HG03354 (cell line): ENCODE measurements at regions not wholly inside any gene's neighbourhood (a gene's known extent, or its start where the extent isn't known, plus 50 kb on each side); places are given as distances from the start of the nearest gene placed in this dataset.
"Not testable (repeated sequence)": the region's sequence is repeated elsewhere in the genome, so short reads cannot be mapped to it uniquely, and the experiment has no call there.

Experiments used
- ATAC-seq: cut with Tn5 transposase; IDR thresholded peaks from one replicate; pipeline ENCODE4 v1.9.1; 2021; ENCODE audit warnings: mild to moderate bottlenecking; ENCODE audit not compliant: unreplicated experiment, poor library complexity, severe bottlenecking

- ATAC-seq = no peak
Observed at GRCh38 chr4:18171896-18172295, 150.3 kb upstream of the LCORL start.

- ATAC-seq = no peak
Observed at GRCh38 chr4:18167831-18168230, 146.3 kb upstream of the LCORL start.

- ATAC-seq = no peak
Observed at GRCh38 chr4:18166925-18167324, 145.4 kb upstream of the LCORL start.

GRCh38 chr4:18162453-18162852 is 140.9 kb upstream of the LCORL start:
- ATAC-seq = no peak

GRCh38 chr4:18159117-18159912 is 137.8 kb upstream of the LCORL start:
- ATAC-seq = not testable (repeated sequence)

GRCh38 chr4:18155067-18156041 is 133.8 kb upstream of the LCORL start:
- no peak for ATAC-seq

- no peak for ATAC-seq
Observed at GRCh38 chr4:18138076-18138665, 116.6 kb upstream of the LCORL start.

- no peak for ATAC-seq
Observed at GRCh38 chr4:18134111-18134510, 112.6 kb upstream of the LCORL start.

GRCh38 chr4:18130256-18130655 is 108.7 kb upstream of the LCORL start:
- no peak for ATAC-seq

- no peak for ATAC-seq
Observed at GRCh38 chr4:18128241-18128640, 106.7 kb upstream of the LCORL start.

GRCh38 chr4:18127030-18127429 is 105.5 kb upstream of the LCORL start:
- ATAC-seq = no peak

GRCh38 chr4:18113710-18114331 is 92.3 kb upstream of the LCORL start:
- no peak for ATAC-seq

GRCh38 chr4:18111081-18111480 is 89.5 kb upstream of the LCORL start:
- no peak for ATAC-seq

- ATAC-seq = no peak
Observed at GRCh38 chr4:18110099-18110498, 88.5 kb upstream of the LCORL start.

- ATAC-seq = no peak
Observed at GRCh38 chr4:18109676-18110075, 88.1 kb upstream of the LCORL start.

GRCh38 chr4:18107848-18108528 is 86.4 kb upstream of the LCORL start:
- not testable (repeated sequence) for ATAC-seq

- ATAC-seq = no peak
Observed at GRCh38 chr4:18106620-18107019, 85.1 kb upstream of the LCORL start.

GRCh38 chr4:18105030-18106011 is 83.8 kb upstream of the LCORL start:
- peak; percentile 79 for ATAC-seq
